LNCAP (cell line): ENCODE measurements at regions not wholly inside any gene's neighbourhood (a gene's known extent, or its start where the extent isn't known, plus 50 kb on each side); places are given as distances from the start of the nearest gene placed in this dataset.

Source experiments
- CTCF ChIP-seq: fragments of 450-650 bp; IDR thresholded peaks from 2 replicates; pipeline ENCODE4 v1.5.1; 2017; ENCODE audit warnings: mild to moderate bottlenecking

- TF ChIP-seq CTCF: no peak
Measured at GRCh38 chr2:144876013-144876412, 356.1 kb upstream of the ZEB2 start.

- TF ChIP-seq CTCF: no peak
Measured at GRCh38 chr2:144875290-144875969, 355.5 kb upstream of the ZEB2 start.

GRCh38 chr2:144865670-144866069 lies 345.8 kb upstream of the ZEB2 start:
- no peak for TF ChIP-seq CTCF

- no peak for TF ChIP-seq CTCF
Measured at GRCh38 chr2:144859716-144860115, 339.8 kb upstream of the ZEB2 start.

- TF ChIP-seq CTCF: no peak
Measured at GRCh38 chr2:144858211-144858610, 338.3 kb upstream of the ZEB2 start.

- TF ChIP-seq CTCF: no peak
Measured at GRCh38 chr2:144854596-144854995, 334.7 kb upstream of the ZEB2 start.

GRCh38 chr2:144849612-144850011 lies 329.7 kb upstream of the ZEB2 start:
- TF ChIP-seq CTCF: no peak

GRCh38 chr2:144848423-144848822 lies 328.5 kb upstream of the ZEB2 start:
- no peak for TF ChIP-seq CTCF
